Immature natural killer cell (primary cell): ENCODE measurements at regions not wholly inside any gene's neighbourhood (a gene's known extent, or its start where the extent isn't known, plus 50 kb on each side); places are given as distances from the start of the nearest gene placed in this dataset.
"Not testable (repeated sequence)": the region's sequence is repeated elsewhere in the genome, so short reads cannot be mapped to it uniquely, and the experiment has no call there.

Source experiments
- DNase-seq, 3 donors: peaks; one replicate each; pipeline ENCODE4 v3.0.0; 2022; ENCODE audit warnings: mixed read lengths in 1 of 3
- H3K27ac Mint-ChIP-seq, 6 donors: one replicate each; pipeline ENCODE4 v1.8.0; 2020; ENCODE audit warnings: mixed read lengths in 6 of 6, mild to moderate bottlenecking in 5 of 6, inconsistent platforms in 4 of 6, moderate library complexity in 3 of 6
- H3K27me3 Mint-ChIP-seq, 3 donors: one replicate each; pipeline ENCODE4 v1.8.0; 2020 to 2021; ENCODE audit warnings: low read depth in 3 of 3, mild to moderate bottlenecking in 3 of 3, mixed read lengths in 3 of 3, moderate library complexity in 3 of 3, inconsistent platforms in 1 of 3
- H3K36me3 Mint-ChIP-seq, 3 donors: one replicate each; pipeline ENCODE4 v1.8.0; 2020; ENCODE audit warnings: mixed read lengths in 3 of 3, inconsistent platforms in 2 of 3, mild to moderate bottlenecking in 2 of 3
- H3K4me1 Mint-ChIP-seq, 2 donors: one replicate each; pipeline ENCODE4 v1.8.0; 2020; ENCODE audit warnings: inconsistent platforms in 2 of 2, mild to moderate bottlenecking in 2 of 2, mixed read lengths in 2 of 2, moderate library complexity in 1 of 2
- H3K4me3 Mint-ChIP-seq, 5 donors: one replicate each; pipeline ENCODE4 v1.8.0; 2020; ENCODE audit warnings: mild to moderate bottlenecking in 5 of 5, mixed read lengths in 5 of 5, inconsistent platforms in 3 of 5, moderate library complexity in 3 of 5
- H3K9me3 Mint-ChIP-seq, 6 donors: one replicate each; pipeline ENCODE4 v1.8.0; 2020; ENCODE audit warnings: mild to moderate bottlenecking in 6 of 6, mixed read lengths in 6 of 6, inconsistent platforms in 4 of 6, moderate library complexity in 3 of 6

- peaks cover 0 to 3% (median 0%) of the 10 kb centered on the region in 3 donors for H3K27me3 Mint-ChIP-seq
- H3K36me3 Mint-ChIP-seq: peaks cover 0 to 4% (median 0%) of the 10 kb centered on the region in 3 donors
- peaks cover 0 to 6% (median 4%) of the 10 kb centered on the region in 6 donors for H3K9me3 Mint-ChIP-seq
- DNase-seq: no peak
- H3K4me3 Mint-ChIP-seq: no peak overlapping the region
- no peak overlapping the region for H3K27ac Mint-ChIP-seq
- H3K4me1 Mint-ChIP-seq: no peaks in the 10 kb centered on the region
Measured at GRCh38 chr7:46291601-46292150, 370.6 kb upstream of the IGFBP3 start.

- Mint-ChIP-seq H3K4me3 (no peak overlapping the region), H3K9me3 (peaks cover 0 to 6% (median 3%) of the 10 kb centered on the region in 6 donors), H3K27me3 (peaks cover 0 to 3% (median 0%) of the 10 kb centered on the region in 3 donors), H3K36me3 (peaks cover 0 to 3% (median 0%) of the 10 kb centered on the region in 3 donors), H3K27ac (no peak overlapping the region), H3K4me1 (no peaks in the 10 kb centered on the region)
- no peak for DNase-seq
Measured at GRCh38 chr7:46291050-46291438, 370.0 kb upstream of the IGFBP3 start.

GRCh38 chr7:46290374-46291049 lies 369.4 kb upstream of the IGFBP3 start:
- peaks cover 0 to 10% (median 2%) of the 10 kb centered on the region in 6 donors for H3K9me3 Mint-ChIP-seq
- no peaks in the 10 kb centered on the region for H3K36me3 Mint-ChIP-seq
- DNase-seq: no peak
- no peak overlapping the region for H3K4me3 Mint-ChIP-seq
- no peak overlapping the region for H3K27ac Mint-ChIP-seq
- no peaks in the 10 kb centered on the region for H3K4me1 Mint-ChIP-seq
- H3K27me3 Mint-ChIP-seq: peaks cover 0 to 3% (median 0%) of the 10 kb centered on the region in 3 donors

- Mint-ChIP-seq H3K27me3 (peaks cover 0 to 3% (median 0%) of the 10 kb centered on the region in 3 donors), H3K36me3 (no peaks in the 10 kb centered on the region), H3K9me3 (peaks cover 0 to 10% (median 2%) of the 10 kb centered on the region in 6 donors), H3K27ac (no peak overlapping the region), H3K4me3 (no peak overlapping the region), H3K4me1 (no peaks in the 10 kb centered on the region)
- DNase-seq: no peak
Measured at GRCh38 chr7:46288861-46289260, 367.8 kb upstream of the IGFBP3 start.

GRCh38 chr7:46288010-46288409 lies 366.9 kb upstream of the IGFBP3 start:
- Mint-ChIP-seq H3K27ac (no peak overlapping the region), H3K9me3 (peaks cover 0 to 12% (median 3%) of the 10 kb centered on the region in 6 donors), H3K36me3 (no peaks in the 10 kb centered on the region), H3K27me3 (peaks cover 0 to 2% (median 0%) of the 10 kb centered on the region in 3 donors), H3K4me3 (no peak overlapping the region), H3K4me1 (no peaks in the 10 kb centered on the region)
- no peak for DNase-seq

- peaks cover 0 to 2% (median 0%) of the 10 kb centered on the region in 3 donors for H3K27me3 Mint-ChIP-seq
- H3K27ac Mint-ChIP-seq: no peak overlapping the region
- peaks cover 0 to 12% (median 3%) of the 10 kb centered on the region in 6 donors for H3K9me3 Mint-ChIP-seq
- H3K4me3 Mint-ChIP-seq: no peak overlapping the region
- DNase-seq: no peak
- no peaks in the 10 kb centered on the region for H3K4me1 Mint-ChIP-seq
- no peaks in the 10 kb centered on the region for H3K36me3 Mint-ChIP-seq
Measured at GRCh38 chr7:46286957-46287356, 365.9 kb upstream of the IGFBP3 start.

GRCh38 chr7:46286356-46286755 lies 365.3 kb upstream of the IGFBP3 start:
- no peak overlapping the region for H3K4me3 Mint-ChIP-seq
- no peak overlapping the region for H3K27ac Mint-ChIP-seq
- no peak for DNase-seq
- H3K4me1 Mint-ChIP-seq: no peaks in the 10 kb centered on the region
- peaks cover 0 to 2% (median 0%) of the 10 kb centered on the region in 3 donors for H3K27me3 Mint-ChIP-seq
- no peaks in the 10 kb centered on the region for H3K36me3 Mint-ChIP-seq
- peaks cover 0 to 8% (median 3%) of the 10 kb centered on the region in 6 donors for H3K9me3 Mint-ChIP-seq

GRCh38 chr7:46285878-46286277 lies 364.8 kb upstream of the IGFBP3 start:
- Mint-ChIP-seq H3K36me3 (no peaks in the 10 kb centered on the region), H3K27me3 (peaks cover 0 to 2% (median 0%) of the 10 kb centered on the region in 3 donors), H3K4me1 (no peaks in the 10 kb centered on the region), H3K27ac (no peak overlapping the region), H3K4me3 (no peak overlapping the region), H3K9me3 (peaks cover 0 to 10% (median 3%) of the 10 kb centered on the region in 6 donors)
- no peak for DNase-seq

- Mint-ChIP-seq H3K4me3 (no peak overlapping the region), H3K9me3 (peaks cover 0 to 12% (median 3%) of the 10 kb centered on the region in 6 donors), H3K27ac (no peak overlapping the region), H3K4me1 (no peaks in the 10 kb centered on the region), H3K27me3 (peaks cover 0 to 2% (median 0%) of the 10 kb centered on the region in 3 donors), H3K36me3 (no peaks in the 10 kb centered on the region)
- DNase-seq: no peak
Measured at GRCh38 chr7:46283852-46284251, 362.8 kb upstream of the IGFBP3 start.

GRCh38 chr7:46282155-46282554 lies 361.1 kb upstream of the IGFBP3 start:
- no peaks in the 10 kb centered on the region for H3K36me3 Mint-ChIP-seq
- DNase-seq: no peak
- H3K27me3 Mint-ChIP-seq: peaks cover 0 to 2% (median 0%) of the 10 kb centered on the region in 3 donors

GRCh38 chr7:46281071-46281470 lies 360.0 kb upstream of the IGFBP3 start:
- DNase-seq: no peak
- no peaks in the 10 kb centered on the region for H3K36me3 Mint-ChIP-seq
- no peak overlapping the region for H3K27ac Mint-ChIP-seq
- peaks cover 0 to 14% (median 5%) of the 10 kb centered on the region in 6 donors for H3K9me3 Mint-ChIP-seq
- H3K4me1 Mint-ChIP-seq: no peaks in the 10 kb centered on the region
- no peak overlapping the region for H3K4me3 Mint-ChIP-seq
- peaks cover 0 to 2% (median 0%) of the 10 kb centered on the region in 3 donors for H3K27me3 Mint-ChIP-seq

More at GRCh38 chr7:46282155-46282554, 361.1 kb upstream of the IGFBP3 start:
- H3K4me1 Mint-ChIP-seq: no peaks in the 10 kb centered on the region
- H3K27ac Mint-ChIP-seq: no peak overlapping the region
- no peak overlapping the region for H3K4me3 Mint-ChIP-seq
- H3K9me3 Mint-ChIP-seq: peaks cover 0 to 14% (median 4%) of the 10 kb centered on the region in 6 donors

- H3K4me1 Mint-ChIP-seq: no peaks in the 10 kb centered on the region
- peaks cover 0 to 14% (median 5%) of the 10 kb centered on the region in 6 donors for H3K9me3 Mint-ChIP-seq
- peaks cover 0 to 2% (median 0%) of the 10 kb centered on the region in 3 donors for H3K27me3 Mint-ChIP-seq
- no peak overlapping the region for H3K27ac Mint-ChIP-seq
- H3K4me3 Mint-ChIP-seq: no peak overlapping the region
- no peaks in the 10 kb centered on the region for H3K36me3 Mint-ChIP-seq
- DNase-seq: no peak
Measured at GRCh38 chr7:46279290-46279689, 358.2 kb upstream of the IGFBP3 start.

- no peak for DNase-seq
Measured at GRCh38 chr7:46264646-46265045, 343.6 kb upstream of the IGFBP3 start.

GRCh38 chr7:46261638-46262037 lies 340.6 kb upstream of the IGFBP3 start:
- not testable (repeated sequence) for H3K27me3 Mint-ChIP-seq, H3K4me1 Mint-ChIP-seq, H3K4me3 Mint-ChIP-seq, H3K27ac Mint-ChIP-seq, H3K36me3 Mint-ChIP-seq, DNase-seq
- H3K9me3 Mint-ChIP-seq: peaks cover 10 to 54% (median 25%) of the 10 kb centered on the region in 6 donors

More at GRCh38 chr7:46264646-46265045, 343.6 kb upstream of the IGFBP3 start:
- Mint-ChIP-seq H3K9me3 (peaks cover 11 to 47% (median 20%) of the 10 kb centered on the region in 6 donors), H3K4me3 (no peak overlapping the region), H3K27me3 (peaks cover 0 to 4% (median 0%) of the 10 kb centered on the region in 3 donors), H3K27ac (no peak overlapping the region), H3K36me3 (no peaks in the 10 kb centered on the region), H3K4me1 (no peaks in the 10 kb centered on the region)
